Activated CD8-positive, alpha-beta T cell treated with anti-CD3 and anti-CD28 coated beads for 36 hours (primary cell): ENCODE measurements at regions not wholly inside any gene's neighbourhood (a gene's known extent, or its start where the extent isn't known, plus 50 kb on each side); places are given as distances from the start of the nearest gene placed in this dataset.

Experiments
- ATAC-seq: fragments of 200-7000 bp; cut with Tn5 transposase; one replicate; pipeline ENCODE4 v1.10.0; 2021; ENCODE audit warnings: mild to moderate bottlenecking, moderate library complexity
- CTCF ChIA-PET: fragments of 350-600 bp; sonication (Branson Sonifier 250); formaldehyde crosslinking; loops from one replicate; lab custom pipeline; 2021; ENCODE audit warnings: antibody characterized with exemption; lab: Charles Lee
- POLR2A ChIA-PET: fragments of 350-600 bp; sonication (Branson Sonifier 250); formaldehyde crosslinking; loops from one replicate; lab custom pipeline; 2021; ENCODE audit warnings: antibody characterized with exemption; lab: Charles Lee
- DNase-seq: peaks from one replicate; pipeline ENCODE4 v3.0.0-alpha.2; 2020
- H3K27ac Mint-ChIP-seq: one replicate; pipeline ENCODE4 v1.8.0; 2021; ENCODE audit warnings: mild to moderate bottlenecking, mixed read lengths
- H3K27me3 Mint-ChIP-seq: one replicate; pipeline ENCODE4 v1.8.0; 2021; ENCODE audit warnings: mixed read lengths
- H3K36me3 Mint-ChIP-seq: one replicate; pipeline ENCODE4 v1.8.0; 2021; ENCODE audit warnings: low read depth, mixed read lengths
- H3K4me1 Mint-ChIP-seq: one replicate; pipeline ENCODE4 v1.8.0; 2021; ENCODE audit warnings: low read depth, mixed read lengths
- H3K4me3 Mint-ChIP-seq: one replicate; pipeline ENCODE4 v1.8.0; 2021; ENCODE audit warnings: mild to moderate bottlenecking, moderate library complexity, mixed read lengths
- H3K9me3 Mint-ChIP-seq: one replicate; pipeline ENCODE4 v1.8.0; 2021; ENCODE audit warnings: mixed read lengths
- intact Hi-C: fragments of 100-400 bp; cut with micrococcal nuclease; formaldehyde crosslinking; loops from one replicate; pipeline ENCODE4 v1.10.0; 2022
- TF ChIP-seq, protein P1 (sequence below): fragments of 200-600 bp; IDR thresholded peaks from one replicate; pipeline ENCODE4 v1.8.0; 2022; ENCODE audit warnings: antibody characterized with exemption, mild to moderate bottlenecking

DNA sequence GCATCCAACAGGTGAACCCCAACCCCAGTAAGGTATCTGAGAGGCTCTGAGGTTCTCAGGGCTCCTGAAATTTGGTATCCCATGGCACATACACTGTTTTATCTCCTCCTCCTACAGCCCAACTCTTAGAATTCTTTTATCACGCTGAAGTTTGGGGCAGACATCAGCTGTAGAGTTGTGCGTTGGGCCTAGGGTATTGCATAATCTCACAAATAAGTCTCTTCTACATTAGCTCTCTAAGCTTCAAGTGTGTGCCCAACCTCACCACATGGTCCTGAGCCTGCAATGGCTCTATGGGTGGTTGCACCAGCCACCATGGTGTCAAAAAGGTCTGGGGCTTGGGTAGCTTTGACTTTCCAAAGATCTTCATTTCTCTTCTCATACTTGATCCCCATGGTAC is 603.0 kb downstream of the BUD13 start:
- Mint-ChIP-seq H3K36me3 (no peaks in the 10 kb centered on the region), H3K4me3 (no peak overlapping the region), H3K27ac (no peak overlapping the region), H3K9me3 (no peaks in the 10 kb centered on the region), H3K27me3 (peaks cover 5% of the 10 kb centered on the region), H3K4me1 (no peaks in the 10 kb centered on the region)
- no peak for DNase-seq
- no peak for ATAC-seq
- TF ChIP-seq, protein P1, sequence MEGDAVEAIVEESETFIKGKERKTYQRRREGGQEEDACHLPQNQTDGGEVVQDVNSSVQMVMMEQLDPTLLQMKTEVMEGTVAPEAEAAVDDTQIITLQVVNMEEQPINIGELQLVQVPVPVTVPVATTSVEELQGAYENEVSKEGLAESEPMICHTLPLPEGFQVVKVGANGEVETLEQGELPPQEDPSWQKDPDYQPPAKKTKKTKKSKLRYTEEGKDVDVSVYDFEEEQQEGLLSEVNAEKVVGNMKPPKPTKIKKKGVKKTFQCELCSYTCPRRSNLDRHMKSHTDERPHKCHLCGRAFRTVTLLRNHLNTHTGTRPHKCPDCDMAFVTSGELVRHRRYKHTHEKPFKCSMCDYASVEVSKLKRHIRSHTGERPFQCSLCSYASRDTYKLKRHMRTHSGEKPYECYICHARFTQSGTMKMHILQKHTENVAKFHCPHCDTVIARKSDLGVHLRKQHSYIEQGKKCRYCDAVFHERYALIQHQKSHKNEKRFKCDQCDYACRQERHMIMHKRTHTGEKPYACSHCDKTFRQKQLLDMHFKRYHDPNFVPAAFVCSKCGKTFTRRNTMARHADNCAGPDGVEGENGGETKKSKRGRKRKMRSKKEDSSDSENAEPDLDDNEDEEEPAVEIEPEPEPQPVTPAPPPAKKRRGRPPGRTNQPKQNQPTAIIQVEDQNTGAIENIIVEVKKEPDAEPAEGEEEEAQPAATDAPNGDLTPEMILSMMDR: no peak
- intact Hi-C loops: no loop called here
- ChIA-PET CTCF (interaction anchor here (1.6 kb wide), 1 partner anchor 54 kb away, joined by 4 read pairs; no protein-coding TSS in a partner anchor), POLR2A (no interaction called here)

DNA sequence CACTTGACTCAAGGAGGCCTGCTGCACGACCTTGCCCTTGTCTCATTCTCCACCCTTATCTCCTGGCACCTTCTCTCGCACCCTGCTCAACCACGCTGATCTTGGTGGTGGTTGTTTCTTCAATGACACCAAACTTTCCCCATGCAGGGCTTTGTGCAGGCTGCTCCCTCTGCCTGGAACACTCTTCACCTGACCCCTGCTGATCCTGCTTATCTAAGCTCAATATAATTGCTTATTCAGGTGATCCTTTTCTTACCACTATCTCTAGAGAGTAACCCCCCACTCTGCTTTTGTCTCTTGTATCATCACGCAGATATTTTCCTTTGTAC is 604.4 kb downstream of the BUD13 start:
- H3K36me3 Mint-ChIP-seq: no peaks in the 10 kb centered on the region
- CTCF ChIA-PET: no interaction called here

DNA sequence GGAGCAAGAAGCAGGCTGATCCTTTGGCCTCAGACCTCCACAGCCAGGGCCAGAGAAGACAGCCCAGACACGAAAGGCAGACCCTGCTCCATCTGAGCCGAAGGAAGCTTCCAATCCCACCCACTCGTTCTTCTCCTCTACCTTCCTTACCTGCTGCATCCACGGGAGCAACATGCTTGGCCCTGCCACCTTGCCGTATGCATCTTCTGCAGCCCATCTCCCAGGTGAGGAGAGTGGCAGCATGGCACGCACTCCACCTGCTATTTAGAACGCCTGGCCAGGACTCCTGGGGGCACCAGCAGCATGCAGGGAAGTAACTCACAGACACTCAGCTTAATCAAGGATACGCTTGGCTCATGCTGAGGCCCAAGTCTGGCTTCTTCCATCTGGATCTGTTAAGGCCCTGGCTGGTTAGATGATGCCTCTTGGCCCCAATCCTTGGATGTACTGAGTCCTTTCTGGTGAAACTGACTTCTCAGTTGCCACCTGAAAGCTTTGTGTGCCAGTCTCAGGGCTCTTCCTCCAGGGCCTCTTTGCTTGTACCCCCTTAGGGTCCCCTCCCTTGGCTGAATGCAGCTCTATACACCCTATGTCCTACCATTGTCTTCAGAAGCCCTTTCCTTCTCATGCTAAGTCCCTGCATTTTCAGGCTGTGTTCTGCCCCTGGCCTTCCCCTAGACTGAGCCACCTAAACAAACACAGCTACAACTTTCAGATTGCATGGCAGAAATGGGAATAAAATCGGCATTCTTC is 604.9 kb downstream of the BUD13 start:
- no peaks in the 10 kb centered on the region for H3K36me3 Mint-ChIP-seq
- CTCF ChIA-PET: no interaction called here
- H3K9me3 Mint-ChIP-seq: no peaks in the 10 kb centered on the region
- TF ChIP-seq, protein P1: no peak
- no peaks in the 10 kb centered on the region for H3K4me1 Mint-ChIP-seq
- no peak overlapping the region for H3K27ac Mint-ChIP-seq
- H3K4me3 Mint-ChIP-seq: no peak overlapping the region
- intact Hi-C loops: no loop called here
- POLR2A ChIA-PET: no interaction called here
- H3K27me3 Mint-ChIP-seq: peaks cover 2% of the 10 kb centered on the region
- DNase-seq (no peak), ATAC-seq (no peak)

More for the DNA sequence above, 604.4 kb downstream of the BUD13 start:
- H3K4me1 Mint-ChIP-seq: no peaks in the 10 kb centered on the region
- no peak for ATAC-seq
- POLR2A ChIA-PET: no interaction called here
- TF ChIP-seq, protein P1: no peak
- DNase-seq: no peak
- H3K9me3 Mint-ChIP-seq: no peaks in the 10 kb centered on the region
- H3K27ac Mint-ChIP-seq: no peak overlapping the region
- peaks cover 2% of the 10 kb centered on the region for H3K27me3 Mint-ChIP-seq
- no peak overlapping the region for H3K4me3 Mint-ChIP-seq
- intact Hi-C loops: no loop called here

GRCh38 chr11:116166573-116167465 is 606.0 kb downstream of the BUD13 start:
- ATAC-seq (no peak), DNase-seq (no peak)
- CTCF ChIA-PET: no interaction called here
- Mint-ChIP-seq H3K27me3 (peaks cover 2% of the 10 kb centered on the region), H3K36me3 (no peaks in the 10 kb centered on the region), H3K27ac (no peak overlapping the region), H3K4me3 (no peak overlapping the region), H3K9me3 (no peaks in the 10 kb centered on the region), H3K4me1 (no peaks in the 10 kb centered on the region)
- POLR2A ChIA-PET: no interaction called here
- TF ChIP-seq, protein P1: no peak
- intact Hi-C loops: no loop called here

DNA sequence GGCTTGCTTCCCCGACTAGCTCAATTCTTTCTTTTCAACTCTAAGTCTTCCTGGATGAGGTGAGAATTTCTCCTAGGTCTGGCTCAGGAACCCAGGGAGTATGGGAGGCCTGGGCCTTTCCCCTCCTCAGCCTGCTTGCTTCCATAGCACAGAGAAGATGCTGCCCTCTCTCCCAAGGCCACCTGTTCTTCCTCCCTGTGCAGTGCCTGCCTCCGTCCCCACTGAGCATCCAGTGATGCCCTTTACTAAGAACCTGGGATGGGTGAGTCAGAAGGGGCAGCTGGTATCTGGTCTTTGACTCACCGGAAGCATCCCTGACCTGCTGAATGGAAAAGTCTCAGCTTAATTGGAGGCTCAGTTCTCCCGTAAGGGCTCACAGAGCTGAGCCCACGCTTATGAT is 607.9 kb downstream of the BUD13 start:
- DNase-seq (no peak), ATAC-seq (no peak)
- Mint-ChIP-seq H3K4me1 (no peaks in the 10 kb centered on the region), H3K9me3 (no peaks in the 10 kb centered on the region), H3K27ac (no peak overlapping the region), H3K4me3 (no peak overlapping the region), H3K36me3 (no peaks in the 10 kb centered on the region), H3K27me3 (peaks cover 5% of the 10 kb centered on the region)
- intact Hi-C loops: no loop called here
- POLR2A ChIA-PET: no interaction called here
- CTCF ChIA-PET: no interaction called here
- TF ChIP-seq, protein P1: no peak
